Bronchial epithelial cell (primary cell): ENCODE measurements at regions not wholly inside any gene's neighbourhood (a gene's known extent, or its start where the extent isn't known, plus 50 kb on each side); places are given as distances from the start of the nearest gene placed in this dataset.

ENCODE experiments used
- DNase-seq: peaks from one replicate; pipeline ENCODE4 v3.0.0-alpha.2; 2010; ENCODE audit warnings: low read depth
- FAIRE-seq: peaks from 2 replicates; lab custom pipeline; 2011; peaks lifted over from hg19 to GRCh38; lab: Jason Lieb, UNC
- H3K27me3 ChIP-seq: 2 replicates; pipeline ENCODE4 v1.5.1; 2011; ENCODE audit warnings: low read length; ENCODE audit not compliant: control insufficient read depth, insufficient read depth
- H3K36me3 ChIP-seq: 2 replicates; pipeline ENCODE4 v1.5.1; 2011; ENCODE audit warnings: low read length; ENCODE audit not compliant: control insufficient read depth, insufficient read depth
- H3K4me3 ChIP-seq: 2 replicates; pipeline ENCODE4 v1.5.1; 2011; ENCODE audit warnings: mild to moderate bottlenecking, low read depth, low read length, control low read depth
- CTCF ChIP-seq: IDR thresholded peaks from 2 replicates; pipeline ENCODE4 v1.5.1; 2011; ENCODE audit warnings: mild to moderate bottlenecking, moderate library complexity, low read length, control low read depth, inconsistent platforms; ENCODE audit not compliant: insufficient read depth, severe bottlenecking

GRCh38 chr14:87879389-87879788 is 113.6 kb downstream of the GALC start:
- Histone ChIP-seq H3K36me3 (no peaks in the 10 kb centered on the region), H3K27me3 (no peaks in the 10 kb centered on the region), H3K4me3 (no peak overlapping the region)
- TF ChIP-seq CTCF, result no peak
- no peak for DNase-seq
- FAIRE-seq, result no peak

- Histone ChIP-seq H3K4me3 (no peak overlapping the region), H3K27me3 (no peaks in the 10 kb centered on the region), H3K36me3 (no peaks in the 10 kb centered on the region)
- TF ChIP-seq CTCF, result no peak
- peak; percentile 64 for FAIRE-seq
- no peak for DNase-seq
These were observed 114.0 kb downstream of the GALC start for GRCh38 chr14:87878959-87879358.

- TF ChIP-seq CTCF, result no peak
- FAIRE-seq, result no peak
- Histone ChIP-seq H3K27me3 (no peaks in the 10 kb centered on the region), H3K4me3 (no peak overlapping the region), H3K36me3 (no peaks in the 10 kb centered on the region)
- peak; percentile 86 for DNase-seq
These were observed 115.1 kb downstream of the GALC start for GRCh38 chr14:87877877-87878276.

- DNase-seq (peak; percentile 71), FAIRE-seq (no peak)
These were observed 118.3 kb downstream of the GALC start for GRCh38 chr14:87874676-87875075.

GRCh38 chr14:87873741-87874140 is 119.2 kb downstream of the GALC start:
- DNase-seq (peak; percentile 66), FAIRE-seq (no peak)
- Histone ChIP-seq H3K4me3 (no peak overlapping the region), H3K36me3 (no peaks in the 10 kb centered on the region), H3K27me3 (no peaks in the 10 kb centered on the region)
- TF ChIP-seq CTCF, result no peak

More at GRCh38 chr14:87874676-87875075, 118.3 kb downstream of the GALC start:
- H3K36me3 ChIP-seq, result no peaks in the 10 kb centered on the region
- TF ChIP-seq CTCF, result no peak
- no peak overlapping the region for H3K4me3 ChIP-seq
- H3K27me3 ChIP-seq, result no peaks in the 10 kb centered on the region
